GM19463 (cell line): ENCODE measurements at regions not wholly inside any gene's neighbourhood (a gene's known extent, or its start where the extent isn't known, plus 50 kb on each side); places are given as distances from the start of the nearest gene placed in this dataset.
"Not testable (repeated sequence)": the region's sequence is repeated elsewhere in the genome, so short reads cannot be mapped to it uniquely, and the experiment has no call there.

Experiments
- ATAC-seq: cut with Tn5 transposase; IDR thresholded peaks from one replicate; pipeline ENCODE4 v1.9.1; 2021; ENCODE audit warnings: mild to moderate bottlenecking, moderate library complexity; ENCODE audit not compliant: unreplicated experiment

GRCh38 chr4:92199135-92199534 lies 104.6 kb upstream of the GRID2 start:
- no peak for ATAC-seq

GRCh38 chr4:92210906-92211305 lies 92.9 kb upstream of the GRID2 start:
- ATAC-seq, result no peak

DNA sequence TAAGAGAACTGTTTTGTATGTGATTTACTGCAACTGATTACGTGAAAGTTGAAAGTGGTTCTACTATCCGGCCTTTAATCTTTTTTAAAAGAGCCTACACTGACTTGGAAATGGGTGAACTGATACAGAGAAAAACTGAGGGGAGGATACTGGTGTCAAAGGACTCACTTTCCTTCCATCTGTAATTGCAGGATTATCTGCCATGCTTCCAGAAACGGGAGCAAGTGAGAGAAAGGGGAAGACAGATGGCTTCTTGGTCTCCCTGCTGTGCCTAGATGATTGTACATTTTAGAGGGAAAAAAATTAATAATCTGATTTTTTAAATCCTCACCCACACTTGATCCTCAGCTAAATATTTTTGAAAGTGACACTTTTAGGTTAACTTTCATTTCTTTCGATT lies 88.3 kb upstream of the GRID2 start:
- ATAC-seq, result no peak

- no peak for ATAC-seq
These were observed 72.3 kb upstream of the GRID2 start for GRCh38 chr4:92231511-92231910.

- no peak for ATAC-seq
These were observed 71.2 kb upstream of the GRID2 start for GRCh38 chr4:92232566-92232965.

- no peak for ATAC-seq
These were observed 69.2 kb upstream of the GRID2 start for GRCh38 chr4:92234393-92235176.

DNA sequence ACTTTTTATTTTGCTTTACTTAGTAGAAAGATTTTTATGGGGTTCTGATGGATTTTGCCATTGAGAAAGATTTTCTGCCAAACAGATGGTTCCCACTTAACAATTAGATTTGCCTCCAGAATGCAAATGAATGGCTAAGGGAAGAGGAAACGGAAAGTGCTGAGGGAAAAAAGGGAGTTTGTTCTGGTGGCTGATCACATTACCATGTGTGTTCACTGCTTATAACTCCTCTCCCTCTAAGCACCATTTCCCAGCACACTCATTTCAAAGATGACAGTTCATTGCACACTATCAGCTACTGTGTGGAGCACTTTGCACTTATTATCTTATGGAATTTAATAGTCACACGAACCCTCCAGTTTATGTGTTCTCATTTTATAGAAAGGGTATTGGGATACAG lies 68.0 kb upstream of the GRID2 start:
- ATAC-seq, result no peak

DNA sequence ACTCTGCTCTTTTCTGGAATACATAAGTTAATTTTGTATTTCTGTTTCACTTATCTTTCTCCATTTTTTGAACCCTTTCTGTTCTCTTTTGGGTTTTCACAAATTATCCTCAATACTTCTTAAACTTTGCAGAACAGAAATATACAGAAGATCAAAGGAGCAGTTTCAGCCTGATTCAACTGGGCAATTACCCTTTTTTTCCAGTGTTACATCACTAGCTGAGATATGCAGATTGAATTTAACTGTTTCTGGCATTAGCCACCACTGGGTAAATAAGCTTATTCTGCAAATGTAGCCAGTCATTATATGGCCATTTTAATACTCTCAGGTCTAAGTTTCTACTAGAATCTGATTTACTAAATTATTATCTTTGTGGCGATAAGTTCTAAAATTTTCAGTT lies 66.9 kb upstream of the GRID2 start:
- no peak for ATAC-seq

DNA sequence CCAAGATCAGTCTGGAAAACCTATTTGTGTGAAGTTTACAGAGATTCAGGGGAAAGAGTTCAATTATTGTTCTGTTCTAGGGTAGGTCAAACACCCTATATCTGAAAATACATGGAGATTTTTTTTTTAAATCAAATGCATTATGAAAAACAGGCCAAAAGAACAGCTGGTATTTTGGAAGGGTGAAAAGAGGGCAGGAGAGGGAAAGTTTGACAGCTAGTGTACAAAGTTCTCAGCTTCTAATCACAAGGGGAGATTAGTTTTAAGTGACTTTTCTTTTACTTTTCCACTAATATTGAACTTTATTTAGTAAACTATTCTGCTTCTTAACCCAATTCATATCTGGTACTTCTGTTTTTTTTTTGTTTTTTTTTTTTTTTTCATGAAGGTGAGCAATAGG lies 66.2 kb upstream of the GRID2 start:
- no peak for ATAC-seq

- ATAC-seq, result no peak
These were observed 62.7 kb upstream of the GRID2 start for GRCh38 chr4:92241094-92241493.

- no peak for ATAC-seq
These were observed 57.4 kb upstream of the GRID2 start for GRCh38 chr4:92246384-92246783.

GRCh38 chr4:92249541-92249940 lies 54.2 kb upstream of the GRID2 start:
- no peak for ATAC-seq

DNA sequence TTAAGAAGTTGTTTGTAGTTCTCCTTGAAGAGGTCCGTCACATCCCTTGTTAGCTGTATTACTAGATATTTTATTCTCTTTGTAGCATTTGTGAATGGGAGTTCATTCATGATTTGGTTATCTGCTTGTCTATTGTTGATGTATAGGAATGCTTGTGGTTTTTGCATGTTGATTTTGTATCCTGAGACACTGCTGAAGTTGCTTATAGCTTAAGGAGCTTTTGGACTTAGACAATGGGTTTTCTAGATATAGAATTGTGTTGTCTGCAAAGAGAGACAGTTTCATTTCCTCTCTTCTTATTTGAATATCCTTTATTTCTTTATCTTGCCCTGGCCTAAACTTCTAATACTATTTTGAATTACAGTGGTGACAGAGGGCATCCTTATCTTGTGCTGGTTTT lies 52.1 kb upstream of the GRID2 start:
- ATAC-seq, result no peak

- ATAC-seq, result not testable (repeated sequence)
These were observed 51.4 kb upstream of the GRID2 start for GRCh38 chr4:92252358-92252757.

- ATAC-seq, result no peak
These were observed 50.9 kb upstream of the GRID2 start for GRCh38 chr4:92252846-92253245.

DNA sequence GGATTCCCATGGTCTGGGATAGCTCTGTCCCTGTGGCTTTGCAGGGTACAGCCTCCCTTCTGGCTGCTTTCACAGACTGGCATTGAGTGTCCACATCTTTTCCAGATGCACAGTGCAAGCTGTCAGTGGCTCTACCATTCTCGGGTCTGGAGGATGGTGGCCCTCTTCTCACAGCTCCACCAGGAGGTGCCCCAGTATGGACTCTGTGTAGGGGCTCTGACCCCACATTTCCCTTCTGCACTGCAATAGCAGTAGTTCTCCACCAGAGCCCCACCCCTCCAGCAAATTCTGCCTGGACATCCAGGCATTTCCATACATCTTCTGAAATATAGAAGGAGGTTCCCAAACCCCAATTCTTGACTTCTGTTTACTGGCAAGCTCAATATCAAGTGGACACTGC lies 50.2 kb upstream of the GRID2 start:
- no peak for ATAC-seq
